ENCODE measurements at regions not wholly inside any gene's neighbourhood (a gene's known extent, or its start where the extent isn't known, plus 50 kb on each side); places are given as distances from the start of the nearest gene placed in this dataset.

DNA sequence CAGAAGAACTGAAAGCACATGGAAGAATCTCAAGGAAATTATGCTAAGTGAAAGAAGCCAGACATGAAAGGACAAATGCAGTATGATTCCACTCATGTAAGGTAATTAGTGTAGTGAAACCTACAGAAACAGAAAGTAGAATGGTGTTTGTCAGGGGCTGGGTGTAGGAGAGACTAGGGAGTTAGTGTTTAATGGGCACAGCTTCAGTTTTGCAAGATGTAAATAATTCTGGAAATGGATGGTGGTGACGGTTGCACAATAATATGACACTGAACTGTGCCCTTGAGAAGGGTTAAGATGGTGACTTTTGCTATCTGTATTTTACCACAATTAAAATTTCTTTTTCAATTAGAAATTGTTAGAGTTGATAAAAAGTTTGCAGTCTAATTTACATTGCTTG is 157.3 kb upstream of the ADCY1 start:
- DNase-seq (ENCODE audit: low read depth, low spot score) (no peak), ATAC-seq (no peak)
- RAD21 ChIA-PET (ENCODE audit: low non-redundant PET in 1 of 2, low total read pairs in 2 of 2, uncharacterized antibody in 2 of 2, unreplicated experiment in 2 of 2), result no interaction called here
- Histone ChIP-seq H3K9me3 (ENCODE audit: control insufficient read depth in 1 of 2, insufficient read depth in 1 of 2, low read depth in 1 of 2, low read length in 2 of 2) (no peaks in the 10 kb centered on the region), H3K27ac (ENCODE audit: low read depth, low read length) (no peak overlapping the region), H3K9ac (ENCODE audit: low read length) (no peak overlapping the region), H3K4me3 (replicated peaks in 1 of 2; ENCODE audit: low read depth in 1 of 2, low read length in 2 of 2) (no peak overlapping the region), H3K27me3 (ENCODE audit: insufficient read depth, low read length) (peaks cover 39% of the 10 kb centered on the region), H3K79me2 (ENCODE audit: insufficient read depth, low read length) (no peaks in the 10 kb centered on the region), H2AFZ (ENCODE audit: low read depth, low read length, poor library complexity, severe bottlenecking) (no peak overlapping the region), H3K4me2 (ENCODE audit: low read length) (no peak overlapping the region), H3K9me2 (ENCODE audit: insufficient read depth) (no peaks in the 10 kb centered on the region), H3K4me1 (ENCODE audit: control insufficient read depth in 1 of 2, insufficient read depth in 2 of 2, low read length in 2 of 2) (no peaks in the 10 kb centered on the region), H3K36me3 (ENCODE audit: control insufficient read depth in 1 of 2, insufficient read depth in 2 of 2, low read length in 2 of 2) (no peaks in the 10 kb centered on the region), H4K20me1 (ENCODE audit: insufficient read depth) (no peaks in the 10 kb centered on the region)
- BruUV-seq (replicated peaks), result no TSS peak
- CTCF ChIA-PET, result no interaction called here
- no peak for TF ChIP-seq SP1 (IDR thresholded peaks at IDR 0.05; ENCODE audit: low read depth)
- no peak for TF ChIP-seq JUND (IDR thresholded peaks at IDR 0.05)
- no peak for TF ChIP-seq FOSL1 (IDR thresholded peaks at IDR 0.05; ENCODE audit: low read depth)
- no peak for TF ChIP-seq RAD21 (IDR thresholded peaks at IDR 0.05; ENCODE audit: low read depth)
- TF ChIP-seq, protein P1, sequence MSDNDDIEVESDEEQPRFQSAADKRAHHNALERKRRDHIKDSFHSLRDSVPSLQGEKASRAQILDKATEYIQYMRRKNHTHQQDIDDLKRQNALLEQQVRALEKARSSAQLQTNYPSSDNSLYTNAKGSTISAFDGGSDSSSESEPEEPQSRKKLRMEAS (IDR thresholded peaks at IDR 0.05), result no peak
- no peak for TF ChIP-seq CEBPB (IDR thresholded peaks at IDR 0.05; ENCODE audit: low read depth)
- TF ChIP-seq, protein P2, sequence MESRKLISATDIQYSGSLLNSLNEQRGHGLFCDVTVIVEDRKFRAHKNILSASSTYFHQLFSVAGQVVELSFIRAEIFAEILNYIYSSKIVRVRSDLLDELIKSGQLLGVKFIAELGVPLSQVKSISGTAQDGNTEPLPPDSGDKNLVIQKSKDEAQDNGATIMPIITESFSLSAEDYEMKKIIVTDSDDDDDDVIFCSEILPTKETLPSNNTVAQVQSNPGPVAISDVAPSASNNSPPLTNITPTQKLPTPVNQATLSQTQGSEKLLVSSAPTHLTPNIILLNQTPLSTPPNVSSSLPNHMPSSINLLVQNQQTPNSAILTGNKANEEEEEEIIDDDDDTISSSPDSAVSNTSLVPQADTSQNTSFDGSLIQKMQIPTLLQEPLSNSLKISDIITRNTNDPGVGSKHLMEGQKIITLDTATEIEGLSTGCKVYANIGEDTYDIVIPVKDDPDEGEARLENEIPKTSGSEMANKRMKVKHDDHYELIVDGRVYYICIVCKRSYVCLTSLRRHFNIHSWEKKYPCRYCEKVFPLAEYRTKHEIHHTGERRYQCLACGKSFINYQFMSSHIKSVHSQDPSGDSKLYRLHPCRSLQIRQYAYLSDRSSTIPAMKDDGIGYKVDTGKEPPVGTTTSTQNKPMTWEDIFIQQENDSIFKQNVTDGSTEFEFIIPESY (IDR thresholded peaks at IDR 0.05; ENCODE audit: extremely low read depth, insufficient replicate concordance, low read length), result no peak
- TF ChIP-seq EZH2 (IDR thresholded peaks at IDR 0.05), result no peak
- TF ChIP-seq SRF (IDR thresholded peaks at IDR 0.05; ENCODE audit: low read depth), result no peak
- TF ChIP-seq POLR2A (IDR thresholded peaks at IDR 0.05; ENCODE audit: borderline replicate concordance, extremely low read depth, insufficient read depth, insufficient read length), result no peak
- no peak for TF ChIP-seq EZH2phosphoT487 (IDR thresholded peaks at IDR 0.05; ENCODE audit: borderline replicate concordance)
- TF ChIP-seq TCF7L2 (IDR thresholded peaks at IDR 0.05; ENCODE audit: borderline replicate concordance, extremely low read depth, insufficient read depth, insufficient read length), result no peak
- TF ChIP-seq ZNF274 (IDR thresholded peaks at IDR 0.05; ENCODE audit: low read depth, low read length), result no peak
- no peak for TF ChIP-seq CBX3 (IDR thresholded peaks at IDR 0.05; ENCODE audit: low read depth)
- no peak for TF ChIP-seq SIN3A (IDR thresholded peaks at IDR 0.05; ENCODE audit: low read depth)
- no peak for TF ChIP-seq ELF1 (IDR thresholded peaks at IDR 0.05; ENCODE audit: borderline replicate concordance, low read depth)
- TF ChIP-seq, protein P3, sequence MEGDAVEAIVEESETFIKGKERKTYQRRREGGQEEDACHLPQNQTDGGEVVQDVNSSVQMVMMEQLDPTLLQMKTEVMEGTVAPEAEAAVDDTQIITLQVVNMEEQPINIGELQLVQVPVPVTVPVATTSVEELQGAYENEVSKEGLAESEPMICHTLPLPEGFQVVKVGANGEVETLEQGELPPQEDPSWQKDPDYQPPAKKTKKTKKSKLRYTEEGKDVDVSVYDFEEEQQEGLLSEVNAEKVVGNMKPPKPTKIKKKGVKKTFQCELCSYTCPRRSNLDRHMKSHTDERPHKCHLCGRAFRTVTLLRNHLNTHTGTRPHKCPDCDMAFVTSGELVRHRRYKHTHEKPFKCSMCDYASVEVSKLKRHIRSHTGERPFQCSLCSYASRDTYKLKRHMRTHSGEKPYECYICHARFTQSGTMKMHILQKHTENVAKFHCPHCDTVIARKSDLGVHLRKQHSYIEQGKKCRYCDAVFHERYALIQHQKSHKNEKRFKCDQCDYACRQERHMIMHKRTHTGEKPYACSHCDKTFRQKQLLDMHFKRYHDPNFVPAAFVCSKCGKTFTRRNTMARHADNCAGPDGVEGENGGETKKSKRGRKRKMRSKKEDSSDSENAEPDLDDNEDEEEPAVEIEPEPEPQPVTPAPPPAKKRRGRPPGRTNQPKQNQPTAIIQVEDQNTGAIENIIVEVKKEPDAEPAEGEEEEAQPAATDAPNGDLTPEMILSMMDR (IDR thresholded peaks at IDR 0.05 in 2 of 3, conservative IDR thresholded peaks at IDR 0.05 in 1 of 3; ENCODE audit: borderline replicate concordance in 1 of 3, insufficient read depth in 1 of 3, low read depth in 2 of 3, low read length in 2 of 3), result no peak
- no peak for TF ChIP-seq YY1 (IDR thresholded peaks at IDR 0.05; ENCODE audit: extremely low read depth, insufficient replicate concordance, low read depth, low read length)
- TF ChIP-seq EGR1 (IDR thresholded peaks at IDR 0.05; ENCODE audit: low read depth), result no peak
- TF ChIP-seq POLR2AphosphoS5 (IDR thresholded peaks at IDR 0.05; ENCODE audit: low read depth, low read length), result no peak
- POLR2A ChIA-PET, result no interaction called here
- intact Hi-C loops (cut with micrococcal nuclease), result no loop called here

Measured in HCT116 (cell line).